ENCODE measurements at regions not wholly inside any gene's neighbourhood (a gene's known extent, or its start where the extent isn't known, plus 50 kb on each side); places are given as distances from the start of the nearest gene placed in this dataset.

GRCh38 chr7:17608114-17608833 lies 309.8 kb downstream of the AHR start:
- peak; percentile 54 for DNase-seq (ENCODE audit: low spot score)

GRCh38 chr7:17611611-17612010 lies 313.2 kb downstream of the AHR start:
- DNase-seq (ENCODE audit: low spot score) = no peak

GRCh38 chr7:17613338-17614041 lies 315.0 kb downstream of the AHR start:
- no peak for DNase-seq (ENCODE audit: low spot score)

- no peak for DNase-seq (ENCODE audit: low spot score)
Observed at GRCh38 chr7:17617380-17617779, 318.9 kb downstream of the AHR start.

- no peak for DNase-seq (ENCODE audit: low spot score)
Observed at GRCh38 chr7:17617857-17618651, 319.6 kb downstream of the AHR start.

- no peak for DNase-seq (ENCODE audit: low spot score)
Observed at GRCh38 chr7:17618652-17618974, 320.2 kb downstream of the AHR start.

- no peak for DNase-seq (ENCODE audit: low spot score)
Observed at GRCh38 chr7:17619196-17619818, 320.9 kb downstream of the AHR start.

GRCh38 chr7:17620566-17620965 lies 319.7 kb downstream of the SNX13 start:
- no peak for DNase-seq (ENCODE audit: low spot score)

- DNase-seq (ENCODE audit: low spot score) = no peak
Observed at GRCh38 chr7:17622451-17622850, 317.8 kb downstream of the SNX13 start.

- DNase-seq (ENCODE audit: low spot score) = peak; percentile 42
Observed at GRCh38 chr7:17623546-17624185, 316.6 kb downstream of the SNX13 start.

GRCh38 chr7:17624379-17624778 lies 315.9 kb downstream of the SNX13 start:
- peak; percentile 71 for DNase-seq (ENCODE audit: low spot score)

- no peak for DNase-seq (ENCODE audit: low spot score)
Observed at GRCh38 chr7:17625043-17625442, 315.3 kb downstream of the SNX13 start.

- DNase-seq (ENCODE audit: low spot score) = no peak
Observed at GRCh38 chr7:17626235-17626634, 314.1 kb downstream of the SNX13 start.

GRCh38 chr7:17631061-17631460 lies 309.2 kb downstream of the SNX13 start:
- no peak for DNase-seq (ENCODE audit: low spot score)

- no peak for DNase-seq (ENCODE audit: low spot score)
Observed at GRCh38 chr7:17632384-17632783, 307.9 kb downstream of the SNX13 start.

GRCh38 chr7:17633067-17633466 lies 307.2 kb downstream of the SNX13 start:
- DNase-seq (ENCODE audit: low spot score) = peak; percentile 84

- no peak for DNase-seq (ENCODE audit: low spot score)
Observed at GRCh38 chr7:17638727-17639126, 301.6 kb downstream of the SNX13 start.

- DNase-seq (ENCODE audit: low spot score) = peak; percentile 59
Observed at GRCh38 chr7:17640730-17641377, 299.4 kb downstream of the SNX13 start.

- DNase-seq (ENCODE audit: low spot score) = no peak
Observed at GRCh38 chr7:17645500-17645899, 294.8 kb downstream of the SNX13 start.

GRCh38 chr7:17646253-17646956 lies 293.9 kb downstream of the SNX13 start:
- peak; percentile 38 for DNase-seq (ENCODE audit: low spot score)

- no peak for DNase-seq (ENCODE audit: low spot score)
Observed at GRCh38 chr7:17651341-17651740, 289.0 kb downstream of the SNX13 start.

Data from LoVo (cell line).